ENCODE measurements at regions not wholly inside any gene's neighbourhood (a gene's known extent, or its start where the extent isn't known, plus 50 kb on each side); places are given as distances from the start of the nearest gene placed in this dataset.

DNA sequence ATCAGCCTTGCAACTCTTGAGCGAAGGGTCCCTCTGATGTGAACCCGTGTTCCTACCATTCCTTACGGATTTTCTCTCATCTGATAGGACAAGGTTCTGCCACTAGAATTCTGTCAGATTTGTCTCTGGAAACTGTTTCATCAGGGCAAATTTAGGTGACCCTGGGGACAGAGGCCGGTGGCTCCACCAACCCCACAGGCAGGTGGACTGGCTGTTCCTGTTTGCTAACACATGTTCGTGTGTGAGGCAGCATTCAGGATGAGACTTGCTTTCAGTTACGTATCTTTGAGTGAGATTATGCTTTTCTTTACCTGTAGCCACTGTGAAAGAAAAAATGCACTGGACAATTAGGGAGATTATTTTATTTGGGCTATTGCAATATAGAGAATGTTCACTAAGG lies 449.9 kb downstream of the INHBA start:
- Mint-ChIP-seq H3K27me3 (ENCODE audit: low read depth) (no peaks in the 10 kb centered on the region), H3K36me3 (ENCODE audit: low read depth) (no peaks in the 10 kb centered on the region), H3K4me1 (ENCODE audit: low read depth) (no peaks in the 10 kb centered on the region), H3K4me3 (no peak overlapping the region), H3K27ac (no peak overlapping the region), H3K9me3 (peaks cover 5% of the 10 kb centered on the region)

DNA sequence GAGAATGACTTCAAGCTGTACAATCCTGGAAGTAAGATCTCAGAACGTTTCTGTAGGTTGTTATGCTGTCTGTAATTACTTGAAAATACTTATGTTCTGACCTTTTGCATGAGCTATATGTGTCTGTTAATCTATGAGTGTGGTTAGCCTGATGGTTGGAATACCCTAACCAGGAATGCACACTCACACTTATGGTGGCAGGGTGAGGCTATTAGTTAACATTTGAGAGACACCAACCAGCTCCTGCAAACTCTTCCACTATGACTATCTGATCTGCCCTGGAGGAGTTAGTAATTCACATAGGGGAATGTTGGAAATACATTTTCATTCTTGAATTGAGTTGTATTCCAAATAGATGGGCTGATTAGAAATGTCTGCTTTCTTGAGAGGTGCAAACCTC lies 450.3 kb downstream of the INHBA start:
- Mint-ChIP-seq H3K4me1 (ENCODE audit: low read depth) (no peaks in the 10 kb centered on the region), H3K27ac (no peak overlapping the region), H3K27me3 (ENCODE audit: low read depth) (no peaks in the 10 kb centered on the region), H3K4me3 (no peak overlapping the region), H3K36me3 (ENCODE audit: low read depth) (no peaks in the 10 kb centered on the region), H3K9me3 (peaks cover 5% of the 10 kb centered on the region)

DNA sequence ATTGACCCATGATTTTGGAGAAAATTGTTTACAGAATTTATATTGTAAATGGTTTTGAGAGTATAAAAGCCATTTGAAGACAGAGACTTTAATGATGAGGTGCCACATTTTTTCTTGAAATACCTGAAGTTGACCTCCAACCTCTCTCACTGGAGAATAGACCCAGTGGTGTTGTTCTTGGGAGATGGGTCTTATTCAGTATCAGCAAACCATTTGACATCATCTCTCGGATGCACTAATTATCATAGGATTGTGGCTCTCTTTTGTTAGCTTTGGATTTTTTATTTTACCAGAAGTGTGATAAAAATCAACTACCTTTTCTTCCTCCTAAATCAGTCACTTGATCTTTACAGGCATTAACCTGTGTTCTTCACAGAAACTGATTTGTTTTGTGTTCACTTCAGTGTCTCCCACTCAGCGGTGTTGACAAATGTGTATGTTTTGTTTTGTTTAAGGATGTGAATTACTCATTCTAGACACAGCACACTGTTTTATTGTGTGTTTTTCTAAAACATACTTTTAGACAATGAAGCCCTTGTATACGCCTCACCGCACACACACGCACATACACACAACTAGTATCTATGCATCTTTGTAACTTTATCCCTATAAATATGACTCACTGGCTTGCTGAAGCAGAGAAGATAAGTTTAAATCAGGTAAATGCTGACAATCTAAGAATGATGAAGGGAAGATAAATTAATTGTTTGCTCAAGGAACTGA lies 455.6 kb downstream of the INHBA start:
- Mint-ChIP-seq H3K36me3 (ENCODE audit: low read depth) (no peaks in the 10 kb centered on the region), H3K27ac (no peak overlapping the region), H3K27me3 (ENCODE audit: low read depth) (no peaks in the 10 kb centered on the region), H3K4me3 (no peak overlapping the region), H3K4me1 (ENCODE audit: low read depth) (no peaks in the 10 kb centered on the region), H3K9me3 (peaks cover 5% of the 10 kb centered on the region)

DNA sequence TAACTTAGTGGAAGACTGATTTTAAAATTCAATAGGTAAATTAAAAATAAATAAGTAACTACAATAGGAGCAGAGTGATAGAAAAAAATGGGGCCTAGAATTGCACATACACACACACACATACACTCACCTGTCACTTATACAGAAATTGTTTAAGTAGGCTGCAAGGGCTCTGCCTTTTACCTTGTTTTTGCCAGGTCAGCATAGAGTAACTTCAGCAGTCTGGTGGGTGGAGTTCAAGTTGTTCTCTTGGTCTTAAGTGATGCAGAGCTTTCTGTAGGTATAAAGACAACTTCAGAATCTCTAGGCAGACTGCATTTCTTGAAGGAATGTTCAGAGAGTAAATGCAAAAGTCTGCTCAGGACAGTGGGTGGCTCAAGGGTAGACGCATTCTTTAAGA lies 457.0 kb downstream of the INHBA start:
- no peak overlapping the region for H3K4me3 Mint-ChIP-seq
- no peaks in the 10 kb centered on the region for H3K27me3 Mint-ChIP-seq (ENCODE audit: low read depth)
- H3K36me3 Mint-ChIP-seq (ENCODE audit: low read depth) = no peaks in the 10 kb centered on the region
- H3K27ac Mint-ChIP-seq = no peak overlapping the region
- peaks cover 5% of the 10 kb centered on the region for H3K9me3 Mint-ChIP-seq
- no peaks in the 10 kb centered on the region for H3K4me1 Mint-ChIP-seq (ENCODE audit: low read depth)

DNA sequence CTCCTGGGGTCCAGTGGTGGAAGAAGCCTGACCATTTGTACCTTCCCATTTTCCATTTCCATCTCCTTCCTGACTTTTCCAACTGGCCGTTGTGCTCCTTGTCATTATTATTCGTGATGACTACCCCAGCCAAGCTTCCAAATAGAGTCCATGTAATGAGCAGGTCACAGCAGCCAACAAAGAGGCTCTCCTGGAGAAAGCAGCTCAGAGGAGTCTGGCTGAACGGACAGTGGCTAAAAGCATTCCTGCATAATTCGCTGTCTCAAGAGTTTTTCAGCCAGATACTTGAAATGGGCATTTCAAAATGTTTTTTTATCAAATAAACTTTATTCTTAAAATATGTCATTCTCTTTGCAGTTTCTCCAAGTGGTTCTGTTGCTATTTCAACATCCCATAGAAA lies 458.6 kb downstream of the INHBA start:
- no peaks in the 10 kb centered on the region for H3K36me3 Mint-ChIP-seq (ENCODE audit: low read depth)
- no peaks in the 10 kb centered on the region for H3K4me1 Mint-ChIP-seq (ENCODE audit: low read depth)
- H3K9me3 Mint-ChIP-seq = no peaks in the 10 kb centered on the region
- no peak overlapping the region for H3K27ac Mint-ChIP-seq
- no peak overlapping the region for H3K4me3 Mint-ChIP-seq
- no peaks in the 10 kb centered on the region for H3K27me3 Mint-ChIP-seq (ENCODE audit: low read depth)

DNA sequence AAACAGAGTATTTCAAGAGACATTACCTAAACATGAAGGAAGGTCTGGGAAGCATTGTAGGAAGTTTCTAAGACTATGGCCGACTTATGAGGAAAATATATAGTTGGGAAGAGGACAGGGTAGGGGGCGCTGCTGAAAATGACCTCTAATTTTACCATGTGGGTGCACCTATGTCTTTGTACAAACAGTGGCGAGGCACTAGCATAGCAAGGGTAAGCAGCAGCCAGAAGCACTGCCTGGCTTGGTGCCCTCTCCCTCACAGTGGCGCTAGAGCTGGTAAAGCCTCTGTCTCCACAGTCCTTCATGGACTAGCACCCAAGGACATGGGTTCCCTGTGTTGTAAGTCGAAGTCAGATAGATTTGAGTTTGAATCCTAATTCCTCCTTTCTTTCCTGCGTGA lies 461.2 kb downstream of the INHBA start:
- Mint-ChIP-seq H3K9me3 (no peaks in the 10 kb centered on the region), H3K4me3 (no peak overlapping the region), H3K36me3 (ENCODE audit: low read depth) (no peaks in the 10 kb centered on the region), H3K27ac (no peak overlapping the region), H3K27me3 (ENCODE audit: low read depth) (no peaks in the 10 kb centered on the region), H3K4me1 (ENCODE audit: low read depth) (no peaks in the 10 kb centered on the region)

DNA sequence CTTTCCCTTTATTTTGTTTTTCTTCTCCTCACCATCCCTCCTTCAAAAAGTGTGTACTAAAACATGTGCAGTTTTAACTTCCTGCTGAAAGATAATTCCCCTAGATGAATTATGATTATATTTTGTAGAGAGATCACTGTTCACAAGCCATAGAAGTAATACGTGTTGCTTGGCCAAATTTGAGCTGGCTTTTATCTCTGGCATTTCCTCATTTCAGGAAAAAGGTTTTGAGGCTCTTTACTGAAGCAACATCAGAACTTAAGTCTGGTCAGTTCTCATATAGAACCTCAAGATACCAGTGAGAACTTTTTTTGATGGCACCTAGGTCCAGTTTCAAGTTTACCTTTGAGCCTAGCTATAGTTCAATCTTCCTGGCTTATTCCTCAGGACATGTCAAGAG lies 463.3 kb downstream of the INHBA start:
- no peak overlapping the region for H3K27ac Mint-ChIP-seq
- no peaks in the 10 kb centered on the region for H3K4me1 Mint-ChIP-seq (ENCODE audit: low read depth)
- no peak overlapping the region for H3K4me3 Mint-ChIP-seq
- H3K9me3 Mint-ChIP-seq = no peaks in the 10 kb centered on the region
- H3K36me3 Mint-ChIP-seq (ENCODE audit: low read depth) = no peaks in the 10 kb centered on the region
- no peaks in the 10 kb centered on the region for H3K27me3 Mint-ChIP-seq (ENCODE audit: low read depth)

DNA sequence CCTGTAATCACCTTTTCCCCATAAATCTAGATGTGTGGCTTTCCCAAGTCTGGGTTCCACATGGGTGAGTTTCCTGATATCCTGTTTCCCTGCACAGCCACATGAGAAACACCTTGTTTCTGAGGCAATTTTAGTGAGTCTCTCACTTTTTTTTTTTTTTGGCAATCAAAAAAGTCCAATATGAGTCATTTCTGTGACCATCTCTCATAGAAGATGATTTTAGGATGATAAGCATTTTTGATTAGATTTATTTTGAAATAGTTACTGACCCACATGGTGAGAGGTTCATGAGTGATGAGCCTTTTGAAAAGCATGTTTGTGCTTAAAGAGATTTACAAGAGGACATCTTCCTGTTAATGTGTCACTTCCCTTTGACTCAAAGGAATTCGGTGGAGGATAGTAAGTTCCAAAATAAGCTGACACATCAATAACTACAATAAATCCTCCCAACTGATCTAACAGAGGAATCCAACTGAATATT lies 464.0 kb downstream of the INHBA start:
- H3K4me3 Mint-ChIP-seq = no peak overlapping the region
- no peaks in the 10 kb centered on the region for H3K4me1 Mint-ChIP-seq (ENCODE audit: low read depth)
- H3K27me3 Mint-ChIP-seq (ENCODE audit: low read depth) = no peaks in the 10 kb centered on the region
- no peak overlapping the region for H3K27ac Mint-ChIP-seq
- no peaks in the 10 kb centered on the region for H3K36me3 Mint-ChIP-seq (ENCODE audit: low read depth)
- H3K9me3 Mint-ChIP-seq = no peaks in the 10 kb centered on the region

DNA sequence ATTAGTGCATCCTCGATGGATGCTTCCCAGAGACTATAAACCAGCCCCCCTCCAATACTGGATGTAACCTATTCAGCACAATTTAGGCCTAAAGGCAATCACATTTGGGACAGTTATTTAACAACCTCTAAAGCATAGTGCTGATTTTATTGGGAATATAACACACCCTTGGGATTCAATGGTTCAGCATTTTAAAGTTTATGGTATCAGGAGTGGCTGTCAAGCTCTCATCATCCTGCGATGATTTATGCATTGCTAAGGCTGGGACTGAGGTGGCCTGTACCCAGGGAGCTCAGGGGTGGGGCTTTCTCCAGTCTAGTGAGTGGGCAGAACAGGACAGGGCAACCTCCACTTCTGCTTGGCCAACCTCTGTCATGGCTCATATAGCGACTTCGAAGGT lies 464.9 kb downstream of the INHBA start:
- H3K4me1 Mint-ChIP-seq (ENCODE audit: low read depth) = no peaks in the 10 kb centered on the region
- no peak overlapping the region for H3K27ac Mint-ChIP-seq
- H3K9me3 Mint-ChIP-seq = no peaks in the 10 kb centered on the region
- no peaks in the 10 kb centered on the region for H3K27me3 Mint-ChIP-seq (ENCODE audit: low read depth)
- no peaks in the 10 kb centered on the region for H3K36me3 Mint-ChIP-seq (ENCODE audit: low read depth)
- H3K4me3 Mint-ChIP-seq = no peak overlapping the region

DNA sequence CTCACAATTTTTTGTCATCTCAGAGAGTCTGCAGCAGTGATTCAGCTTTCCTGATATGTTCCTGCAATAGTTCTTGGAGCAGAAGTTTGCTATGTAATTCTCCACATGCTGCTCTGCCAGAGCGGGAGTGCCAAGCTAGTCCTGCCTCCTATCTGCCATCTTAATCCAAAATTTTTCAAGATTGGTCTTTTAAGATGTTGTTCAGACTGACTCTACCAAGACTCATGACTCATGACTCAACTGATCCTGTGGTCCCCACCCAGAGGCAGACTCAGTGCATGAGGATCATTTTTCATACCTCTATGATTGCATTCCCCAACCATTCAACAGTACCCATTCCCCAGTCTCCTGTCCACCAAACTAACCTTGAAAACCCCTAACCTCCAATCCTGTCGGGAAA lies 470.8 kb downstream of the INHBA start:
- H3K36me3 Mint-ChIP-seq (ENCODE audit: low read depth) = no peaks in the 10 kb centered on the region
- H3K9me3 Mint-ChIP-seq = peaks cover 18% of the 10 kb centered on the region
- H3K27ac Mint-ChIP-seq = no peak overlapping the region
- no peaks in the 10 kb centered on the region for H3K27me3 Mint-ChIP-seq (ENCODE audit: low read depth)
- H3K4me1 Mint-ChIP-seq (ENCODE audit: low read depth) = no peaks in the 10 kb centered on the region
- no peak overlapping the region for H3K4me3 Mint-ChIP-seq

DNA sequence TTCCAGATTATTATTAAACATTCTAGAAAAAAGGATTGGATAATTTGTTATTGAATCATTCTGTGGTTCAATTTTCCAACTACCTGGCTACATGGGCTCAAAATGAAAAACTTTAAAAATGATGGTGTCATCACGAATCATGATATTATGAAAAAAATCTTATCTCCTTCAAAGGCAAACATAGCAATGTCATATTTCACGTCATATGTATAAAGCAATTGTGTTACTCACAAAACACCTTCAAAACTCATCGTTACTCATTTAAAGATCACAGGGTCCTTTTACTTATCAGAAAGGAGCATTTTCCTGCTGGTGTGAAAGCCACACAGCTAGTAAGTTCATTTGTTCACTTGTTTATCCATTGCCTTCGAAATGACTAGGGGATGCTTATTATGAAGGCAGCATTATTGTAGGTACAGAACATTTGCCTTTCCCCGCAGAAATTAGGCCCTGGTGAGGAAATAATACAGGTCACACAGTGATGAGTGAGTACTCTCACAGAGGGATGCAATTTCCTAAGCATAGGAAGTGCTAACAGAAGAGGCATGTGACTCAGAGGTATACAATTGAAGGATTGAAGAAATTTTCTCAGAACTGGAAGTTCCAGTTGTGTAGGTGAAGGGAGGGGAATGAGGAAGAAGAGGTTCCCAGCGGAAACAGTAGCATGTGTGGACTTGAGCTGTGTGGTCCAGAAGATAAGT lies 478.7 kb downstream of the INHBA start:
- no peak overlapping the region for H3K4me3 Mint-ChIP-seq
- no peak overlapping the region for H3K27ac Mint-ChIP-seq
- no peaks in the 10 kb centered on the region for H3K4me1 Mint-ChIP-seq (ENCODE audit: low read depth)
- no peaks in the 10 kb centered on the region for H3K36me3 Mint-ChIP-seq (ENCODE audit: low read depth)
- H3K9me3 Mint-ChIP-seq = peaks cover 10% of the 10 kb centered on the region
- no peaks in the 10 kb centered on the region for H3K27me3 Mint-ChIP-seq (ENCODE audit: low read depth)

DNA sequence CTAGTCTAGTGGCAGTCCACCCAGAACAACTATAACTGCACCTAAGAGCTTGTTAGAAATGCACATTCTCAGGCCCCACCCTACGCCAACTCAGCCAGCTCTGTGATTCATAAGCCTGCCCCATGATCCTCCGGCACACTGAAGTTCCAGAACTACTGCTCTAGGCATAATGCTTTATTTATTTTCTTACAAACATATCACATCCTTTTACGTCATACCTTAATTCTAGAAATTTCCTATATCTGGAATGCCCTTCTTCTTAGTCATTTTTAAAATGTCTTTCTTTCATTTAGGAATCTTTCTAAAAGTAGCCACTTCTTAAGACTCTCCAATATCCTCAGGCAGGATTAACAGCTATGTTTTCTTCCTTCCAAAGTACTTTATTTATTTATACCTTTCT lies 480.1 kb downstream of the INHBA start:
- peaks cover 7% of the 10 kb centered on the region for H3K9me3 Mint-ChIP-seq
- no peak overlapping the region for H3K4me3 Mint-ChIP-seq
- H3K36me3 Mint-ChIP-seq (ENCODE audit: low read depth) = no peaks in the 10 kb centered on the region
- H3K4me1 Mint-ChIP-seq (ENCODE audit: low read depth) = no peaks in the 10 kb centered on the region
- no peaks in the 10 kb centered on the region for H3K27me3 Mint-ChIP-seq (ENCODE audit: low read depth)
- no peak overlapping the region for H3K27ac Mint-ChIP-seq

DNA sequence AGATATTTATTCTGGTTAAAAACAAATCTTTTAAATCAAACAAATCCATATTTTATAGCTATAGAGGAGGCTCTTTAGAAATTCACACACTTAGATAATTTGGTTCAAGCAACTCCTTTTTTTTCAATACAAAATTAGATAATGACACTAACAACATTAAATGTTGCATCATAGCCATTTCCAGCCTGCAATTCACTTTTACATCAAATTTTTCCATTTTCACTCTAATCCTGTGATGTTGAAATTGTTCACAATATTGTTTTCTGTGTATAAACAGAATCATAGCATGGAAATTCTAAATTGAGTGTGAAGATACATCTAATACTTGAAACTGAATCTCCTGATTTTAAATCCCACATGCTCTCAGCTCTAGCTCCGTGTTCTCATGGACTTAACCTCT lies 482.6 kb downstream of the INHBA start:
- no peaks in the 10 kb centered on the region for H3K36me3 Mint-ChIP-seq (ENCODE audit: low read depth)
- H3K27me3 Mint-ChIP-seq (ENCODE audit: low read depth) = no peaks in the 10 kb centered on the region
- H3K9me3 Mint-ChIP-seq = peaks cover 7% of the 10 kb centered on the region
- no peak overlapping the region for H3K27ac Mint-ChIP-seq
- no peaks in the 10 kb centered on the region for H3K4me1 Mint-ChIP-seq (ENCODE audit: low read depth)
- H3K4me3 Mint-ChIP-seq = no peak overlapping the region

DNA sequence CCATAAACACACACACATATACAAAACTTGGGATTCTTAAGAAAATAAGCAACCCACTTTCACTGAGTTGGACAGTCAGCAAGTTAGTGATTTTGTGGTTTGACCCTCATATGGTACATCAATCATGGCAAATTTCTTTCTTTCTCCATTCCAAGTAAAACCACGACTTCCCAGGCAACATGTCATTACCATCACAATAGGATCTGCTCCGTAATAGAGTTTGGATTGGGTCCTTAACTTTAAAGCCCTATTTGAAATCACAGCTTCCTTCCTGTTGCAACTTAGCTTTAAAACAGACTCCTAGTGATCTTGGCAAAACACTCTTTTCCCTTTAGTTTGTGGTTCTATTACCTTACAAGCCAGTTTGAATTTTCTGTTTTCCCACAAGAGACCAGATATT lies 483.6 kb downstream of the INHBA start:
- no peaks in the 10 kb centered on the region for H3K27me3 Mint-ChIP-seq (ENCODE audit: low read depth)
- H3K36me3 Mint-ChIP-seq (ENCODE audit: low read depth) = no peaks in the 10 kb centered on the region
- no peak overlapping the region for H3K4me3 Mint-ChIP-seq
- H3K4me1 Mint-ChIP-seq (ENCODE audit: low read depth) = no peaks in the 10 kb centered on the region
- peaks cover 7% of the 10 kb centered on the region for H3K9me3 Mint-ChIP-seq
- no peak overlapping the region for H3K27ac Mint-ChIP-seq

DNA sequence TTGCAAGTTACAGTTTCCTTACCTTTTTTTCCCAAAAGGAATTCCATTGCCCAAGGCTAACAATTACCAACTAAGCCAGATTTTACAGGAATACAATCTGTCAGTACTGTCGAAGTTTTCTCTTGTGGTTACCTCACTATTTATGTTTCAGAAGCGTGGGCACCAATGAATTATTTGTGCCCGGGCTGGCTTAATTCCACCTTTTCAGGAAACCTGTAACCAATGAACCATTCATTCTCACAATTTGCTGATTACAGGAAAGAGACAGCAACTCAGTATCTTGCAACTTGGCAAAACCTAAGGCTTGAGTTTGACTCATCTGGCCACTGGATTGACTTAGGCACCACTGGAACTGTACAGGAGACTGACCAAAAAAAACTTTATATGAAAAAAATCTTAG lies 485.6 kb downstream of the INHBA start:
- H3K9me3 Mint-ChIP-seq = peaks cover 2% of the 10 kb centered on the region
- H3K27ac Mint-ChIP-seq = no peak overlapping the region
- H3K4me1 Mint-ChIP-seq (ENCODE audit: low read depth) = no peaks in the 10 kb centered on the region

More for the DNA sequence above, 485.6 kb downstream of the INHBA start:
- H3K27me3 Mint-ChIP-seq (ENCODE audit: low read depth) = no peaks in the 10 kb centered on the region
- H3K36me3 Mint-ChIP-seq (ENCODE audit: low read depth) = no peaks in the 10 kb centered on the region
- no peak overlapping the region for H3K4me3 Mint-ChIP-seq
